Testis (tissue), 2 donors: ENCODE measurements at regions not wholly inside any gene's neighbourhood (a gene's known extent, or its start where the extent isn't known, plus 50 kb on each side); places are given as distances from the start of the nearest gene placed in this dataset.

Experiments
- DNase-seq: peaks from one replicate; pipeline ENCODE4 v3.0.0-alpha.2; 2019
- H3K27ac ChIP-seq, 2 donors: fragments of 200-600 bp; sonication (generic); one replicate each; pipeline ENCODE4 v1.5.1; 2019
- H3K27me3 ChIP-seq: fragments of 200-600 bp; sonication (generic); one replicate; pipeline ENCODE4 v1.5.1; 2019
- H3K36me3 ChIP-seq: fragments of 200-600 bp; sonication (generic); one replicate; pipeline ENCODE4 v1.5.1; 2017; ENCODE audit warnings: low read depth; ENCODE audit errors: missing control alignments
- H3K4me1 ChIP-seq: fragments of 200-600 bp; sonication (generic); one replicate; pipeline ENCODE4 v1.5.1; 2019
- H3K4me3 ChIP-seq, 2 donors: fragments of 200-600 bp; sonication (generic); one replicate each; pipeline ENCODE4 v1.5.1; 2017 to 2019
- H3K9me3 ChIP-seq: fragments of 200-600 bp; sonication (generic); one replicate; pipeline ENCODE4 v1.5.1; 2017
- POLR2A ChIP-seq: fragments of 450-650 bp; IDR thresholded peaks from one replicate; pipeline ENCODE4 v1.6.1; 2017; ENCODE audit warnings: antibody characterized with exemption, mild to moderate bottlenecking, moderate library complexity
- WGBS, 2 donors: methylation state at CpG; one replicate each; pipeline ENCODE4 v1.1.5; 2018; 5-methylcytosine and 5-hydroxymethylcytosine counted together
- intact Hi-C: fragments of 100-400 bp; cut with DNase I; formaldehyde crosslinking; loops from one replicate; pipeline ENCODE4 v1.15.1; 2023; ENCODE audit warnings: low total_unique reads
- TF ChIP-seq, protein P1 (sequence below), 3 experiments: fragments of 450-650 bp in 2 of 3; fragments of 200-600 bp in 1 of 3; sonication (generic) in 1 of 3; IDR thresholded peaks; one replicate each; pipeline ENCODE4 v1.5.1; 2016 to 2019; ENCODE audit warnings: antibody characterized with exemption in 3 of 3, mild to moderate bottlenecking in 2 of 3, moderate library complexity in 1 of 3

DNA sequence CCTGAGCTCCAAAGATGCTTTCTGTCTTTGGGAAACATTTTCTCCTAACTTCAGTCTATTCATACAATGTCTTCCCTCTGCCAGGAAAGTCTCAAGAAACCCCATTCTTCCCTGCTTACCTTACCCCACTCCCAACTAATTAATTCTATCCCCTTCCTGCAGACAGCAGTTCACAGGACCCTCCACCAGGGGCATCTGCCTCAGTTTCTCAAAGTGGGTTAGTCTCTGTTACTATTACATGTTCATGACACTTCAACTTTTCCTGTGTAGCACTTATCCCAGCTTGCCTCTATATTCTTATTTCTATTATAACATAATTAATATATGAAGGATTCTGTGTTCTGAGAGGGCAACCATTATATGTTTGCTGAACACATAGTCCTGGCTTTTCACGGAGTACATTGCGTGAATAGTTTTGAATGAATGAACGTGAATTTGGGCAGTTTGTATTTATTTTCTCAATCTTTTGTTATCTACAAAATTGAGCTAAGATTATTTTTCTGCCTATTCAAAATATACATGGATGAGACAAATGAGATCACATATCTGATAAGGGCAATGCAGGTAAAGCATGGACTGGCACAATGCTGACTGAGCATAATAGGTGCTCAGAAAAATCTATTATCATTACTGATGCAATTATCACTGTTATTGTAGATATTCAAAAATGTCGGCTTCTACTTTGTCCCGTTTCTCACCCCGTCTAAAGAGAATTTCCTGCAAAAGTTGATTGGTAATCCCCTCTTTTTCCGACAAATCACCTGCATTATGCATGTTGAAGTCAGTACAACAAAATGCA, 341.1 kb downstream of the BRINP1 start:
- no peak for DNase-seq
- no peaks in the 10 kb centered on the region for H3K27me3 ChIP-seq
- no peaks in the 10 kb centered on the region for H3K36me3 ChIP-seq
- H3K27ac ChIP-seq = peak overlapping the region in 1 of 2 donors; percentile 47
- TF ChIP-seq POLR2A = no peak
- TF ChIP-seq, protein P1, sequence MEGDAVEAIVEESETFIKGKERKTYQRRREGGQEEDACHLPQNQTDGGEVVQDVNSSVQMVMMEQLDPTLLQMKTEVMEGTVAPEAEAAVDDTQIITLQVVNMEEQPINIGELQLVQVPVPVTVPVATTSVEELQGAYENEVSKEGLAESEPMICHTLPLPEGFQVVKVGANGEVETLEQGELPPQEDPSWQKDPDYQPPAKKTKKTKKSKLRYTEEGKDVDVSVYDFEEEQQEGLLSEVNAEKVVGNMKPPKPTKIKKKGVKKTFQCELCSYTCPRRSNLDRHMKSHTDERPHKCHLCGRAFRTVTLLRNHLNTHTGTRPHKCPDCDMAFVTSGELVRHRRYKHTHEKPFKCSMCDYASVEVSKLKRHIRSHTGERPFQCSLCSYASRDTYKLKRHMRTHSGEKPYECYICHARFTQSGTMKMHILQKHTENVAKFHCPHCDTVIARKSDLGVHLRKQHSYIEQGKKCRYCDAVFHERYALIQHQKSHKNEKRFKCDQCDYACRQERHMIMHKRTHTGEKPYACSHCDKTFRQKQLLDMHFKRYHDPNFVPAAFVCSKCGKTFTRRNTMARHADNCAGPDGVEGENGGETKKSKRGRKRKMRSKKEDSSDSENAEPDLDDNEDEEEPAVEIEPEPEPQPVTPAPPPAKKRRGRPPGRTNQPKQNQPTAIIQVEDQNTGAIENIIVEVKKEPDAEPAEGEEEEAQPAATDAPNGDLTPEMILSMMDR (IDR thresholded peaks at IDR 0.05) = peak in 1 of 3 experiments; percentile 21
- intact Hi-C loops = no loop called here
- peaks cover 10% of the 10 kb centered on the region for H3K4me1 ChIP-seq
- no peaks in the 10 kb centered on the region for H3K9me3 ChIP-seq
- WGBS, 2 donors = 74 to 76% methylated on average over 7 of the region's 7 CpGs
- no peak overlapping the region for H3K4me3 ChIP-seq

DNA sequence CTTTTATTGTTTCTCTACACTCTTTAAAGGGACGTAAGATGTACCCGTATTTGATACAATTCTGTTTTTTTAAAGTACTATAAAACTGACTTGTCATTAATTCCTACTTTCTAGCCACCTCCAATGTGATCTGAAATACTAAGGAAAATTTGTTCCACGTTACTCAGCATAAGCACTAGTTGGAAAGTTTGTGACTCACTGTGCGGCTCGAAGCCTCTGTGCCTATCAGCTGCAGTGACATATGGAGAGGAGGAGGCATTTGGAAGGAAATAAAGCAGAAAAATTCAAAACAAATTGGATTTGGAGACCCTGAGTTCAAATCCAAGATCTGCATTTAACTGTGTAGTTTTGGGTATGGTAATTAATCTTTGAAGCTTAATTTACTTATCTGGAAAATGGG, 339.3 kb downstream of the BRINP1 start:
- TF ChIP-seq, protein P1 (IDR thresholded peaks at IDR 0.05) = no peak
- TF ChIP-seq POLR2A = no peak
- H3K27me3 ChIP-seq = no peaks in the 10 kb centered on the region
- no peaks in the 10 kb centered on the region for H3K36me3 ChIP-seq
- no peak overlapping the region for H3K27ac ChIP-seq
- 89 to 92% methylated on average over 5 of the region's 5 CpGs for WGBS, 2 donors
- no peaks in the 10 kb centered on the region for H3K9me3 ChIP-seq
- intact Hi-C loops = no loop called here
- H3K4me1 ChIP-seq = peaks cover 10% of the 10 kb centered on the region
- no peak for DNase-seq
- H3K4me3 ChIP-seq = no peak overlapping the region

DNA sequence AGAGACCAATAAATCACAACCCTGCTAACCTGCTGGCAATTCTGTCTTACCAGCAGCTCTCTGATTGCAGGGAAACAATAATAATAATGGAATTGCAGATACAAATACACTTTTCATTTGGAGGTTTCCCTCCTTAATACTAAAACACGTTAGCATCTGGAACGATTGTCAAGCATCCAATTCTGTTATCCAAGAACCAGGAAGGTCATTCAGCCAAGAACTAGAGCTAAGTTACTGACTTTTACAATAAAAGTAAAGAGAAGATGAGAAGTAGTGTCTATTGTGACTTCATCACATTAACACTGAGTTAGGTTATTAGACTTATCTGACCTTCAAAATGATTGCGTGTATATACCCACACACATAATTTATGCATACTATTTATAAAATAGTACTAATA, 335.6 kb downstream of the BRINP1 start:
- H3K27me3 ChIP-seq = no peaks in the 10 kb centered on the region
- TF ChIP-seq, protein P1 (IDR thresholded peaks at IDR 0.05) = no peak
- no peak for TF ChIP-seq POLR2A
- H3K9me3 ChIP-seq = no peaks in the 10 kb centered on the region
- H3K27ac ChIP-seq = no peak overlapping the region
- no peak for DNase-seq
- 32 to 55% methylated on average over 3 of the region's 3 CpGs for WGBS, 2 donors
- intact Hi-C loops = no loop called here
- H3K4me1 ChIP-seq = no peaks in the 10 kb centered on the region
- no peak overlapping the region for H3K4me3 ChIP-seq
- H3K36me3 ChIP-seq = no peaks in the 10 kb centered on the region

DNA sequence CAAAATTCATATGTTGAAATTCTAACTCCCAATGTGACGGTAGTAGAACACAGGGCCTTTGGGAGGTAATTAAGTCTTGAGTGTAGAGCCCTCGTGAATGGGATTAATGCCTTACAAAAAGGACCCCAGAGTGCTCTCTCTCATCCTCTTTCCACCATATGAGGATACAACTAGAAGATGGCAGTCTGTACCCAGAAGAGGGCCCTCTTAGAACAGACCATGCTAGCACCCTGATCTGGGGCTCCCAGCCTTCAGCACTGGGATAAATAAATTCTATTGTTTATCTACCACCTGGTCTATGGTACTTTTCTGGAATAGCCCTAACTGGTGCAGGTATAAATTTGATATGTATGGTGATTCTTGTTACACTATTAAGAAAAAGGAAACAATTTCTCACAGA, 332.3 kb downstream of the BRINP1 start:
- no peak overlapping the region for H3K4me3 ChIP-seq
- 91 to 95% methylated on average over 2 of the region's 2 CpGs for WGBS, 2 donors
- no peak for DNase-seq
- no peaks in the 10 kb centered on the region for H3K9me3 ChIP-seq
- TF ChIP-seq, protein P1 (IDR thresholded peaks at IDR 0.05) = no peak
- no peak for TF ChIP-seq POLR2A
- H3K4me1 ChIP-seq = no peaks in the 10 kb centered on the region
- no peak overlapping the region for H3K27ac ChIP-seq
- intact Hi-C loops = no loop called here
- no peaks in the 10 kb centered on the region for H3K27me3 ChIP-seq
- H3K36me3 ChIP-seq = no peaks in the 10 kb centered on the region

DNA sequence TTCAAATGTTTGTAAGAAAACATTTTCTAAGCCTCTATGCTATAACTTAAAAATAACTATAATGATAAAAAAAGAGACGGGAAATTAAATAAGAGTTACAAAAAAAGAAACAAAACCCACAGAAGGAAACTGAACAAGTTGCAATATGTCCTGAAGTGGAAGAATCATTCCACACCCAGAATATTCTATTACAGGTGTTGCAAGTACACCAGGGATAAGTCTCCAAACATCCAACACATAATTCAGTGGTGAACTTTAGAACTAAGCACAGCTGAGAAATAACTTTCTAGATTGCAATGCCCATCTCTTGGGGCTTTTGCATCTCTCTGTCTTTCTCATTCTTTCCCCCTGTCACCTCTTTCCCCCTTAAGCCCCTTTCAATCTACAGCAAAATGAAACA, 325.2 kb downstream of the BRINP1 start:
- Histone ChIP-seq H3K4me1 (no peaks in the 10 kb centered on the region), H3K36me3 (no peaks in the 10 kb centered on the region), H3K9me3 (no peaks in the 10 kb centered on the region), H3K4me3 (no peak overlapping the region), H3K27me3 (no peaks in the 10 kb centered on the region), H3K27ac (no peak overlapping the region)
- no peak for DNase-seq
- TF ChIP-seq, protein P1 (IDR thresholded peaks at IDR 0.05) = no peak
- no peak for TF ChIP-seq POLR2A
- intact Hi-C loops = no loop called here
- WGBS, 2 donors = 41 to 80% methylated on average over 1 of the region's 1 CpG
